ENCODE measurements at regions not wholly inside any gene's neighbourhood (a gene's known extent, or its start where the extent isn't known, plus 50 kb on each side); places are given as distances from the start of the nearest gene placed in this dataset.

DNA sequence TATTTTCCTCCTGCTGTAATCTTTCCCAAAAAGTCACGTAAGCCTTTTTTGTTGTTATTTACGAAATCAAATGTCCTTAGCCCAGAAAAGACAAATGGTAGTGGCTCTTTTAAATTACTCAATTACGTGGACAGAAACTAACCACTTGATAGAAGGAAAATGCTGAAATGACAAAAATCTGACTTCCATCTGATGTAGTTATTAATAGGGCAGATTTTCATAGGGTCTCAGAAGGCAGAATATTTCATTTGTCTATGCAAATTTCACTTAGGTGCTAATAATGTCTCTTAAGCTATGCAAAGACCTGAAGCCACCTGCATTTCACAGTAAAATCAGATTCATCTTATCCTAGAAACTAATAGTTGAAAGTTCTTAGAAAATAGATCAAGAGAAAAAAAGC, 295.7 kb downstream of the TMA16 start:
- TF ChIP-seq POLR2A (IDR thresholded peaks at IDR 0.05) (no peak), POLR2AphosphoS5 (IDR thresholded peaks at IDR 0.05) (no peak)
- TF ChIP-seq, protein P1, sequence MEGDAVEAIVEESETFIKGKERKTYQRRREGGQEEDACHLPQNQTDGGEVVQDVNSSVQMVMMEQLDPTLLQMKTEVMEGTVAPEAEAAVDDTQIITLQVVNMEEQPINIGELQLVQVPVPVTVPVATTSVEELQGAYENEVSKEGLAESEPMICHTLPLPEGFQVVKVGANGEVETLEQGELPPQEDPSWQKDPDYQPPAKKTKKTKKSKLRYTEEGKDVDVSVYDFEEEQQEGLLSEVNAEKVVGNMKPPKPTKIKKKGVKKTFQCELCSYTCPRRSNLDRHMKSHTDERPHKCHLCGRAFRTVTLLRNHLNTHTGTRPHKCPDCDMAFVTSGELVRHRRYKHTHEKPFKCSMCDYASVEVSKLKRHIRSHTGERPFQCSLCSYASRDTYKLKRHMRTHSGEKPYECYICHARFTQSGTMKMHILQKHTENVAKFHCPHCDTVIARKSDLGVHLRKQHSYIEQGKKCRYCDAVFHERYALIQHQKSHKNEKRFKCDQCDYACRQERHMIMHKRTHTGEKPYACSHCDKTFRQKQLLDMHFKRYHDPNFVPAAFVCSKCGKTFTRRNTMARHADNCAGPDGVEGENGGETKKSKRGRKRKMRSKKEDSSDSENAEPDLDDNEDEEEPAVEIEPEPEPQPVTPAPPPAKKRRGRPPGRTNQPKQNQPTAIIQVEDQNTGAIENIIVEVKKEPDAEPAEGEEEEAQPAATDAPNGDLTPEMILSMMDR (IDR thresholded peaks at IDR 0.05): no peak

Data from breast epithelium (tissue), 3 donors.